Caco-2 (cell line): ENCODE measurements at regions not wholly inside any gene's neighbourhood (a gene's known extent, or its start where the extent isn't known, plus 50 kb on each side); places are given as distances from the start of the nearest gene placed in this dataset.
A peak's percentile ranks its signal among the peaks of the same experiment; 100 is the strongest.
"Not testable (repeated sequence)": the region's sequence is repeated elsewhere in the genome, so short reads cannot be mapped to it uniquely, and the experiment has no call there.

Experiments
- BruUV-seq: library from RNA; stranded (reverse); fragments of 400-500 nt; replicated peaks from 2 replicates; lab custom pipeline; 2021; lab: Mats Ljungman, UMichigan
- CTCF ChIA-PET: fragments of 300-600 bp; sonication (Branson Sonifier 250); formaldehyde crosslinking; loops from one replicate; lab custom pipeline; 2022; ENCODE audit warnings: antibody characterized with exemption; lab: Charles Lee
- POLR2A ChIA-PET: fragments of 300-600 bp; sonication (Branson Sonifier 250); formaldehyde crosslinking; loops from one replicate; lab custom pipeline; 2022; ENCODE audit warnings: antibody characterized with exemption; lab: Charles Lee
- DNase-seq, 2 experiments: peaks; one replicate each; pipeline versions ENCODE4 v3.0.0 to v3.0.0-alpha.2; 2020 to 2022
- H3K27me3 ChIP-seq: replicated peaks from 2 replicates; pipeline ENCODE4 v1.6.0; 2011; ENCODE audit warnings: low read length; ENCODE audit not compliant: control insufficient read depth, insufficient read depth
- H3K36me3 ChIP-seq: 2 replicates; pipeline ENCODE4 v1.5.1; 2011; ENCODE audit warnings: low read length; ENCODE audit not compliant: control insufficient read depth, insufficient read depth
- H3K4me1 ChIP-seq: fragments of 250-450 bp; sonication (Bioruptor Pico); 2 replicates; pipeline ENCODE4 v1.5.1; 2020; ENCODE audit warnings: mild to moderate bottlenecking
- H3K4me3 ChIP-seq: 2 replicates; pipeline ENCODE4 v1.5.1; 2011; ENCODE audit warnings: low read depth, mild to moderate bottlenecking, control low read depth, low read length
- H3K9me3 ChIP-seq: fragments of 250-450 bp; sonication (Bioruptor Pico); 2 replicates; pipeline ENCODE4 v1.5.1; 2020; ENCODE audit warnings: mild to moderate bottlenecking, moderate library complexity
- H3K27ac Mint-ChIP-seq: one replicate; pipeline ENCODE4 v1.8.0; 2022; ENCODE audit warnings: mixed read lengths; ENCODE audit not compliant: unreplicated experiment
- H3K27me3 Mint-ChIP-seq: one replicate; pipeline ENCODE4 v1.8.0; 2022; ENCODE audit warnings: mixed read lengths; ENCODE audit not compliant: insufficient read depth, unreplicated experiment
- H3K36me3 Mint-ChIP-seq: one replicate; pipeline ENCODE4 v1.8.0; 2022; ENCODE audit warnings: mild to moderate bottlenecking, mixed read lengths; ENCODE audit not compliant: insufficient read depth, unreplicated experiment
- H3K4me1 Mint-ChIP-seq: one replicate; pipeline ENCODE4 v1.8.0; 2022; ENCODE audit warnings: low read depth, mixed read lengths; ENCODE audit not compliant: unreplicated experiment
- H3K4me3 Mint-ChIP-seq: one replicate; pipeline ENCODE4 v1.8.0; 2022; ENCODE audit warnings: mild to moderate bottlenecking, moderate library complexity, mixed read lengths; ENCODE audit not compliant: unreplicated experiment
- H3K9me3 Mint-ChIP-seq: one replicate; pipeline ENCODE4 v1.8.0; 2022; ENCODE audit warnings: mixed read lengths; ENCODE audit not compliant: unreplicated experiment
- CTCF ChIP-seq, 2 experiments: fragments of 200-600 bp in 1 of 2; IDR thresholded peaks; 1 replicate in 1 of 2; 2 replicates in 1 of 2; pipeline versions ENCODE4 v1.5.1 to v1.8.0; 2011 to 2022; ENCODE audit warnings: antibody characterized with exemption in 1 of 2, control low read depth in 1 of 2, inconsistent platforms in 1 of 2, low read depth in 1 of 2, low read length in 1 of 2, mild to moderate bottlenecking in 1 of 2, moderate library complexity in 1 of 2; ENCODE audit not compliant: insufficient read depth in 1 of 2, severe bottlenecking in 1 of 2, unreplicated experiment in 1 of 2
- intact Hi-C: fragments of 100-400 bp; cut with micrococcal nuclease; formaldehyde crosslinking; loops from one replicate; pipeline ENCODE4 v1.10.0; 2022; ENCODE audit not compliant: unreplicated experiment

- Histone ChIP-seq H3K9me3 (no peaks in the 10 kb centered on the region), H3K36me3 (no peaks in the 10 kb centered on the region), H3K4me3 (no peak overlapping the region), H3K27me3 (no peaks in the 10 kb centered on the region), H3K4me1 (no peaks in the 10 kb centered on the region)
- no peak for TF ChIP-seq CTCF (IDR thresholded peaks at IDR 0.05; ENCODE audit: insufficient read depth in 1 of 2, low read depth in 1 of 2, low read length in 1 of 2, severe bottlenecking in 1 of 2, unreplicated experiment in 1 of 2)
- Mint-ChIP-seq H3K27me3 (peaks cover 14% of the 10 kb centered on the region), H3K27ac (no peak overlapping the region), H3K36me3 (no peaks in the 10 kb centered on the region), H3K4me3 (no peak overlapping the region), H3K4me1 (no peaks in the 10 kb centered on the region), H3K9me3 (no peaks in the 10 kb centered on the region)
- no TSS peak for BruUV-seq
- DNase-seq = no peak
- intact Hi-C loops = no loop called here
- POLR2A ChIA-PET = no interaction called here
- CTCF ChIA-PET = no interaction called here
Observed at GRCh38 chr1:60503266-60503925, 429.8 kb upstream of the C1orf87 start.

- TF ChIP-seq CTCF (IDR thresholded peaks at IDR 0.05; ENCODE audit: insufficient read depth in 1 of 2, low read depth in 1 of 2, low read length in 1 of 2, severe bottlenecking in 1 of 2, unreplicated experiment in 1 of 2) = no peak
- Mint-ChIP-seq H3K9me3 (peaks cover 5% of the 10 kb centered on the region), H3K27ac (no peak overlapping the region), H3K4me3 (no peak overlapping the region), H3K36me3 (no peaks in the 10 kb centered on the region), H3K27me3 (peaks cover 14% of the 10 kb centered on the region), H3K4me1 (no peaks in the 10 kb centered on the region)
- ChIA-PET POLR2A (no interaction called here), CTCF (no interaction called here)
- BruUV-seq = no TSS peak
- intact Hi-C loops = no loop called here
- no peaks in the 10 kb centered on the region for H3K4me1 ChIP-seq
- no peak for DNase-seq
- H3K9me3 ChIP-seq = no peaks in the 10 kb centered on the region
- H3K36me3 ChIP-seq = no peaks in the 10 kb centered on the region
- no peaks in the 10 kb centered on the region for H3K27me3 ChIP-seq
- no peak overlapping the region for H3K4me3 ChIP-seq
Observed at GRCh38 chr1:60502506-60502905, 428.9 kb upstream of the C1orf87 start.

GRCh38 chr1:60489916-60490480 lies 416.4 kb upstream of the C1orf87 start:
- H3K36me3 Mint-ChIP-seq, intact Hi-C loops, H3K36me3 ChIP-seq, H3K9me3 ChIP-seq, H3K27me3 ChIP-seq, H3K27me3 Mint-ChIP-seq, H3K9me3 Mint-ChIP-seq, H3K4me1 ChIP-seq, H3K4me1 Mint-ChIP-seq: not testable (repeated sequence)
- Mint-ChIP-seq H3K4me3 (peak overlapping the region; percentile 92), H3K27ac (peak overlapping the region; percentile 94)
- peak; percentile 53 to 64 for DNase-seq
- peak overlapping the region; percentile 28 for H3K4me3 ChIP-seq
- BruUV-seq = TSS peak; percentile 37
- ChIA-PET CTCF (interaction anchor here (0.6 to 0.8 kb wide), 2 partner anchors 209 to 1779 kb away, joined by 3 read pairs; no protein-coding TSS in a partner anchor), POLR2A (interaction anchor here (0.6 kb wide), 1 partner anchor 93 kb away, joined by 3 read pairs; no protein-coding TSS in a partner anchor)
